ENCODE measurements at regions not wholly inside any gene's neighbourhood (a gene's known extent, or its start where the extent isn't known, plus 50 kb on each side); places are given as distances from the start of the nearest gene placed in this dataset.

DNA sequence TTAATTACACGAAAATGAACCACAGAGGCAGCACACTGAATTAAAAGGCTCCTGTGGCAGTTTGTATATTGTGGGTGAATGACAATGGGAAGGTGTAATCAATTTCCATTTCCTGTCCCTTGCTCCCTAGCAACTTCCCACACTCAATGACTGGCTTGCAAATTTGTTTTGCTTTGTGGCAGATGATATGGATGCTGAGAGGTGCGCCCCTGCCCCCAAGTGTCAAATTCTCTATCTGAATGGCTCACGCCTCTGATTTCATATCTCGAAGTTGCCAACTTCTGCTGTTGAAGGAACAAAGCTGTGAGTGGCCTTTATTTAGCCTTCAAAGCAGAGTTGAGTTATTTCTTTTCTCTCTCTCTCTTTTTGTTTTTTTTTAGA is 86.0 kb downstream of the FOXD2 start:
- no peaks in the 10 kb centered on the region for H4K20me1 ChIP-seq (ENCODE audit: control insufficient read depth, insufficient read depth, insufficient read length)
- H4K5ac ChIP-seq (ENCODE audit: insufficient read length, low read depth, low read length), result no peak overlapping the region
- Mint-ChIP-seq H3K27me3 (ENCODE audit: low read depth) (peaks cover 67% of the 10 kb centered on the region), H3K4me1 (peaks cover 16 to 27% of the 10 kb centered on the region in 2 experiments), H3K27ac (no peak overlapping the region), H3K4me3 (no peak overlapping the region), H3K36me3 (ENCODE audit: insufficient read depth in 1 of 3, low read depth in 3 of 3) (no peaks in the 10 kb centered on the region), H3K9me3 (peaks cover 4% of the 10 kb centered on the region in 2 experiments; a peak in 4 of 5 replicates)
- no peak overlapping the region for H2BK12ac ChIP-seq (ENCODE audit: insufficient read length, low read depth, low read length)
- H3K27ac ChIP-seq (ENCODE audit: insufficient read length, low read depth, low read length), result no peak overlapping the region
- H3K27me3 ChIP-seq (ENCODE audit: insufficient read depth, low read length), result no peaks in the 10 kb centered on the region; the same call in 1 of the 2 replicates
- no peak overlapping the region for H3K23ac ChIP-seq (ENCODE audit: insufficient read length, low read depth, low read length)
- no peak overlapping the region for H3T11ph ChIP-seq (ENCODE audit: low read length)
- H3K18ac ChIP-seq (ENCODE audit: insufficient read length, low read depth, low read length), result no peak overlapping the region
- H4K8ac ChIP-seq (replicated peaks; ENCODE audit: insufficient read length, low read depth, low read length), result no peak overlapping the region
- H3K9ac ChIP-seq (ENCODE audit: extremely low read depth, insufficient read length, low read length), result no peak overlapping the region
- no peak overlapping the region for H2BK120ac ChIP-seq (ENCODE audit: low read depth, low read length, poor library complexity, severe bottlenecking)
- H2BK20ac ChIP-seq (ENCODE audit: low read depth, low read length, poor library complexity, severe bottlenecking), result no peak overlapping the region
- no peak overlapping the region for H3K56ac ChIP-seq (ENCODE audit: insufficient read length, low read depth, low read length)
- peaks cover 12% of the 10 kb centered on the region; the same call in 1 of the 2 replicates for H3K4me1 ChIP-seq (ENCODE audit: insufficient read depth, low read length)
- TF ChIP-seq, protein P1, sequence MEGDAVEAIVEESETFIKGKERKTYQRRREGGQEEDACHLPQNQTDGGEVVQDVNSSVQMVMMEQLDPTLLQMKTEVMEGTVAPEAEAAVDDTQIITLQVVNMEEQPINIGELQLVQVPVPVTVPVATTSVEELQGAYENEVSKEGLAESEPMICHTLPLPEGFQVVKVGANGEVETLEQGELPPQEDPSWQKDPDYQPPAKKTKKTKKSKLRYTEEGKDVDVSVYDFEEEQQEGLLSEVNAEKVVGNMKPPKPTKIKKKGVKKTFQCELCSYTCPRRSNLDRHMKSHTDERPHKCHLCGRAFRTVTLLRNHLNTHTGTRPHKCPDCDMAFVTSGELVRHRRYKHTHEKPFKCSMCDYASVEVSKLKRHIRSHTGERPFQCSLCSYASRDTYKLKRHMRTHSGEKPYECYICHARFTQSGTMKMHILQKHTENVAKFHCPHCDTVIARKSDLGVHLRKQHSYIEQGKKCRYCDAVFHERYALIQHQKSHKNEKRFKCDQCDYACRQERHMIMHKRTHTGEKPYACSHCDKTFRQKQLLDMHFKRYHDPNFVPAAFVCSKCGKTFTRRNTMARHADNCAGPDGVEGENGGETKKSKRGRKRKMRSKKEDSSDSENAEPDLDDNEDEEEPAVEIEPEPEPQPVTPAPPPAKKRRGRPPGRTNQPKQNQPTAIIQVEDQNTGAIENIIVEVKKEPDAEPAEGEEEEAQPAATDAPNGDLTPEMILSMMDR (conservative IDR thresholded peaks at IDR 0.05), result no peak
- H2AFZ ChIP-seq (ENCODE audit: low read length), result no peak overlapping the region
- no peaks in the 10 kb centered on the region for H3K79me2 ChIP-seq (ENCODE audit: insufficient read depth, low read length)
- WGBS (ENCODE audit: extremely low coverage, insufficient read length, low lambda C conversion rate), result no CpG with 5 or more reads among the region's 4 CpGs
- H2BK5ac ChIP-seq (ENCODE audit: insufficient read length, low read length), result no peak overlapping the region
- H3K23me2 ChIP-seq (ENCODE audit: insufficient read length, low read depth, low read length, poor library complexity, severe bottlenecking), result no peaks in the 10 kb centered on the region
- H3K9me3 ChIP-seq (ENCODE audit: control insufficient read depth, low read depth, low read length), result no peaks in the 10 kb centered on the region
- no peak for DNase-seq
- H2AK5ac ChIP-seq (ENCODE audit: insufficient read length, low read length), result no peak overlapping the region
- no peak overlapping the region for H3K4me2 ChIP-seq (ENCODE audit: insufficient read depth, insufficient read length, low read length)
- no peak overlapping the region for H3K4ac ChIP-seq (ENCODE audit: low read depth, low read length)
- H4K91ac ChIP-seq (ENCODE audit: insufficient read length, low read depth, low read length), result no peak overlapping the region
- no peak overlapping the region for H3K14ac ChIP-seq (ENCODE audit: insufficient read depth, low read length)
- H3K79me1 ChIP-seq (ENCODE audit: insufficient read depth, low read depth, low read length, poor library complexity, severe bottlenecking), result no peaks in the 10 kb centered on the region
- no peak overlapping the region for H2BK15ac ChIP-seq (ENCODE audit: low read depth, low read length)

Data from H9 (cell line).